ENCODE measurements at regions not wholly inside any gene's neighbourhood (a gene's known extent, or its start where the extent isn't known, plus 50 kb on each side); places are given as distances from the start of the nearest gene placed in this dataset.
A peak's percentile ranks its signal among the peaks of the same experiment; 100 is the strongest.

- FAIRE-seq, result no peak
Measured at GRCh38 chr9:89655990-89656657, 51.3 kb downstream of the GADD45G start.

- FAIRE-seq, result no peak
Measured at GRCh38 chr9:89657295-89657694, 52.5 kb downstream of the GADD45G start.

- no peak for FAIRE-seq
Measured at GRCh38 chr9:89657765-89658164, 53.0 kb downstream of the GADD45G start.

- no peak for FAIRE-seq
Measured at GRCh38 chr9:89658401-89658800, 53.6 kb downstream of the GADD45G start.

- FAIRE-seq, result no peak
Measured at GRCh38 chr9:89658931-89659330, 54.1 kb downstream of the GADD45G start.

- FAIRE-seq, result no peak
Measured at GRCh38 chr9:89659473-89659872, 54.7 kb downstream of the GADD45G start.

- no peak for FAIRE-seq
Measured at GRCh38 chr9:89659891-89660685, 55.3 kb downstream of the GADD45G start.

GRCh38 chr9:89661391-89661949 is 56.7 kb downstream of the GADD45G start:
- no peak for FAIRE-seq

- peak; percentile 36 for FAIRE-seq
Measured at GRCh38 chr9:89661956-89662717, 57.3 kb downstream of the GADD45G start.

GRCh38 chr9:89662718-89663613 is 58.2 kb downstream of the GADD45G start:
- no peak for FAIRE-seq

- FAIRE-seq, result no peak
Measured at GRCh38 chr9:89663614-89663970, 58.8 kb downstream of the GADD45G start.

- FAIRE-seq, result no peak
Measured at GRCh38 chr9:89664010-89664409, 59.2 kb downstream of the GADD45G start.

- no peak for FAIRE-seq
Measured at GRCh38 chr9:89664896-89665329, 60.1 kb downstream of the GADD45G start.

GRCh38 chr9:89666364-89666763 is 61.6 kb downstream of the GADD45G start:
- FAIRE-seq, result no peak

GRCh38 chr9:89666950-89667349 is 62.1 kb downstream of the GADD45G start:
- no peak for FAIRE-seq

- FAIRE-seq, result no peak
Measured at GRCh38 chr9:89667726-89668125, 62.9 kb downstream of the GADD45G start.

- FAIRE-seq, result no peak
Measured at GRCh38 chr9:89668216-89668865, 63.5 kb downstream of the GADD45G start.

- FAIRE-seq, result no peak
Measured at GRCh38 chr9:89668866-89669246, 64.0 kb downstream of the GADD45G start.

GRCh38 chr9:89669361-89669842 is 64.6 kb downstream of the GADD45G start:
- FAIRE-seq, result no peak

- FAIRE-seq, result no peak
Measured at GRCh38 chr9:89670114-89670513, 65.3 kb downstream of the GADD45G start.

- no peak for FAIRE-seq
Measured at GRCh38 chr9:89670801-89671434, 66.1 kb downstream of the GADD45G start.
